HG03095 (cell line): ENCODE measurements at regions not wholly inside any gene's neighbourhood (a gene's known extent, or its start where the extent isn't known, plus 50 kb on each side); places are given as distances from the start of the nearest gene placed in this dataset.

Experiments
- ATAC-seq: cut with Tn5 transposase; IDR thresholded peaks from one replicate; pipeline ENCODE4 v1.9.1; 2021; ENCODE audit warnings: moderate library complexity; ENCODE audit not compliant: unreplicated experiment

DNA sequence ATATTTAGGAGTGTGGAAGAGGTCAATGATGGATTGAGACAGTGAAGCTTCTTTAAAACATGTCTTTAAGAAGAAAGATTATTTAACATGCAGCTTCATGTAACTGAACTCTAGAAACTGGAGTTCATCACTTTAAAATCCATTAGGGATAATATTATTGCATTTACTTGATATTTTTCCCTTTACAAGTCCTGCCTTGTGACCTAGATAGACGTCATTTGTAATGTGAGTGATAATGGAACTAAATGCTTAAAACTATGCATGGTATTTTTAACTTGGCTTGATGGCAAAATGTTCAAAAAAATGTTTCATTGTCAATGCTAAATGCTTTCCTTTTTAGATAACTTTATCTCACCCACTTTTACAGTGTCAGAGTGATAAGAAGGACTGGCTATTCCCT lies 723.7 kb downstream of the RWDD3 start:
- ATAC-seq = no peak

DNA sequence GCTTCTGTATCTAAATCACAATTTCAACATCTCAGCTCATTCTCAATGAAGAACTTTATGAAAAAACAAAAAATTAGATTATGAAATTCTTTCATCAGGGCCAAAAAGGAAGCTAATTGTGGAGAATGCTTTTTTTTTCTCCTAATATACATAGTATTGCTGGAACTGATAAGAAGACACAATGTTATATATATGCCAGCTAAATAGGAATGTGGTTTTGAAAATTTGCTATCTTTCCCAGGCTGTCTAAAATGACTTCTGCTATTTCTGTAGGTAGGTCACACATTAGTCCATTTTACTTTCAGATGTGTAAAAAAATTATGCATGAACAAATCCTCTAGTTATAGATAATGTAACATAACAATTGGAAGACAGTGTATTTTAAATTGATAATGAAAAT lies 732.9 kb downstream of the RWDD3 start:
- no peak for ATAC-seq

DNA sequence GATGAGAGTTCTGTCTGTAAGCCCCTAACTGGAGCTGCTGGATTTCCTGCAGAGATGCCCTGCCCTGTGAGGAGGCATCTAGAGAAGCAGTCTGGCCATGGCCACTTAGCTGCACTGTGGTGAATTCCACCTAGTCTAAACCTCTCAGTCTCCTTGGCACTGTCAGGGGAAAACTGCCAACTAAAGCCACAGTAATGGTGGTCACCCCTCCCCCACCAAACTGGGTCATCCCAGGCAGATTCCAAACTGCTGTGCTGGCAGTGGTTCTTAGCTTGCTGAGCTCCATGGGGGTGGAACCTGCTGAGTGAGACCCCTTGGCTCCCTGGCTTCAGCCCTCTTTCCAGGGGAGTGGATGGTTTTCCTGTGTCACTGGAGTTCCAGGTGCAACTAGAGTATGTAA lies 740.6 kb downstream of the RWDD3 start:
- no peak for ATAC-seq

DNA sequence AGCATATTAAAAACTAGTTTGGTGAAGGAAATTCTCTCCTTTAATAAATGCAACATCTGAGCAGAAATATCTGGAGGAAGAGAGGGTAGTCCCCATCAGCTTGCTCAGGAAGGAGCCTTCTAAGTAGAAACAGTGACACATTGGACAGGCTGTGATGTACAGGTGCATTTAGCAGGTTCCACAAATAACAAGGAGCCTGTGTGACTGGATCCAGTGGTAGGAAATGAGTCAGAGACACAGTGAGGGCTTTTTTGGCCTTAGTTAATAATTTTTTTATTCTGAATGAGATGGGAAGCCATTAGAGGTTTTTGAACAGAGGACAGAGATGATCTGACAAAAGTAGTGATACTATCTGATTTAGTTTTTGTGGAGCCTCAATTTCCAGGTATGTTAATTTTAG lies 738.9 kb upstream of the PTBP2 start:
- ATAC-seq = no peak

DNA sequence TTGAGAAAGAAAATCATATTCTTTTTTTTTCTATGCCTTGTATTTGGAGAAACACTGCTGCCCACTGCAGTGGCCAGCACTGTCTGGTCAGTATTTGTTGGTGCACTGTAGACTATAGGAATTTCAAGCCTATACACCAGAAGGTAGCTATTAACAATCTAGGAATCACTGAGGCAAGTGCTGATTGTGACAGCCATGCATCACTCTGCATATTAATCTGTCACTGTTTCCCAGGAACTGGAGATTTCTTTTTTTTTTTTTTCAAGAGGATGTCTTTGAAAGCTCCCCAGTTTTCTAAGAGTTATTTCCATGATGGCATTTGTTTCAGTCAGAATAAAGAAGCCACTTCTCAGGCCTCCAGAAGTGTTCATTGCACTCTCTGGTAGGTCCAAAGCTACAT lies 737.8 kb upstream of the PTBP2 start:
- no peak for ATAC-seq

DNA sequence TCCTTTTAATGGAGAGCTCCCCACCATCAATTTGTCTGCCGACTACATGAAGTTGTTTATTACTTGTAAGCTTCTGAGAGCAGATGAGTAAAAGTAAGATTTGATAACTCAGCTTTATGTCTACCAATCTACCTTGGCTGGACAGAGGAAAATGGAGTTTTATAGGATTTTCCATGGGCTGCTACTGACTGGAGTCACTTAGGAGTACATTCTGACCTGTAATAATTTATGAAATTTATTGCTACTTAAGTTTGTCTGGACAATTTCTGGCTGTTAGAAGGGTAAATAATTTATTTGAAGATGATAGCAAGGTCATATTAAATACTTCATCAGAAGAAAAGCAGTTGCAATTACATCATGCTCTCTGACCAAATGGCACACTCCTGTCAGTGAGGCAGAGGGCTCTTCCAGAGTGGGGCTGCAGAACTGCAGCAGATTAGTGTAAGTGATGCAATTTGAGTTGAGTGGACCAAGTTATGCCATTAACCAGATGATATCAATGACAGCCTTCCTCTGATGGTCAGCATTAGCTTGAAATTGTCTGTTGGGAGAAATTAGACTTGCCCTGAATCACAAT lies 736.7 kb upstream of the PTBP2 start:
- ATAC-seq = no peak

DNA sequence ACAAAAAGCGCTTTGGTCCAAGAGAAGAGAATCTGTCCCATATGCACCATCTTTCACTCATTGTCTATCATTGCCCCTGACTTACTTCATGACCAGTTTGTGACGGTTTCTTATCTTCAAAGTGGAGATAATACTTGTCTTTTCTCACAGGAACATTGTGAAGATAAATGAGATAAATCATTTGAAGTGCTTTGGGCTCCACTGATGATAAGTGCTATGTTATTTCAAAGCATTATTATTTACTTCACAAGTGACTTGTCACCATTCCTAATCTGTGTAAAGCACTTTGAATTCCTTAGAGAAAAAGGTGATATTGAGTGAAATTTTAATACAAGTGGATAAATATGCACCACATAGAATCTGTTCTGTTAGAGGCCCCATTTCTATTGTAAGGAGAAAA lies 731.6 kb upstream of the PTBP2 start:
- no peak for ATAC-seq

DNA sequence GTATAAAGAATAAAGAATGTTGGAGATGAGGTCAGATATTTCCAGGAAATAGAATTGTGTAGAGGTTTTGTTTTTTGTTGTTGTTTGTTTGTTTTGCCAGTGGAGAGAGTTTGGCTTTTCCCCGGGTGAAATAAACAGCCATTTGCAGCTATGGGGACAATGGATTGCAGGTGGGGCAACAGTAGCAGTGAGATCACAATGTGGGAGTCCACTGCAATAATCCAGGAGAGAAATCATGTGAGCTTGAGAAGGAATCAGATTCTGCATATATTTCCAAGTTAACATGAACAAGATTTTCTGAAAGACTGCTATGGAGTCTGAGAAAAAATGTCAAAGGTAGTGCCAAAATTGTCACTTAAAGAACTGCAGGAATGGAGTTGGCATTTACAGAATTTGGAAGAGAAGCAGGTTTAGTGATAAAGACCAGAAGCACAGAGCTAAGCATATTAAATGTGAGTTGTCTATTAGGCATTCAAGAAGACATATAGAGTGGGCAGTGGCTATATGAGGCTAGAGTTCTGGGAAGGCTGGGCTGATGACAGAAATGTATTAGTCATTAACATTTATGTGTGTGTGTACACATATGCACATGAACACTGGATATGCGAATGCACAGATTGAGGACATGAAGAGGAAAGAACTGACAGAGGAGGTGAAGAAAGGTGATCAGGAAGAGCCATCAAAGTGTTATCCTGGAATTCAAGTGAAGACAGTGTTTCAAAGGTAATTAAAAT lies 729.6 kb upstream of the PTBP2 start:
- no peak for ATAC-seq

DNA sequence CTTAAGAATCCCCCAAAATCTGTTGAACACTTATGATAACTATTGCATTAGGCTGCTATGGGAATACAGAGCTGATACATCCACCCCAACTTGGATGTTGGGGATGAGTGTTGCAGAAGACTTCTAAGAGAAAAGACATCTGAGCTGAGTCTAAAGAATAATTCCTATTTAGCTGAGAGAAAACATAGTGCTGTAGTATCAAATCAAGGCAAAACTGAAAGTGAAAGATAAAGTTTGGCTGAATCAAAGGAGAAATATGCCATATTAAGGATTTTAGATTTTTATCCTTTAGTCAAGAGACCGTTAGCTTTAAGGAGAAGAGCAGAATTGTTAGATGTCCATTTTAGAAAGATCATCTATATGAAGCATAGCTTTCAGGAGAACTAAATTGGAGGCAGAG lies 726.9 kb upstream of the PTBP2 start:
- ATAC-seq = no peak

DNA sequence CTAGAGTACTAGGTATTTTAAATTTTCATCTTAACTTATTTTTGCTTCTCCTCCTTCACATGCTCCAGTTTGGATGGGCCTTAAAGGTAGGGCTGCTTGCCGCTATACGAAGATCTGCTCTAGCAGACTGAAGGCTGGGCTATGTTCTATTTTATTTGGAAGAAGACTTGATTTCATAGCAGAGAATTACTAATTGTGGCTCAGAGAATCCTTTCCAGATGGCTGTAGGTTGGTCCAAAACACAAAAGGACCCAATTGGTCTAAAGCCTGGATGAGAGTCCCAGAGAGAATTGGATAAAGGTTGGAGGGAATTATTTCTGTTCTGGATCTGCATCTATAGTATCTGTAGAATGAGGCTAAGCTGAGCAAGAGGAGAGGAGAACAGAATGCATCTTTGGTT lies 719.4 kb upstream of the PTBP2 start:
- no peak for ATAC-seq

DNA sequence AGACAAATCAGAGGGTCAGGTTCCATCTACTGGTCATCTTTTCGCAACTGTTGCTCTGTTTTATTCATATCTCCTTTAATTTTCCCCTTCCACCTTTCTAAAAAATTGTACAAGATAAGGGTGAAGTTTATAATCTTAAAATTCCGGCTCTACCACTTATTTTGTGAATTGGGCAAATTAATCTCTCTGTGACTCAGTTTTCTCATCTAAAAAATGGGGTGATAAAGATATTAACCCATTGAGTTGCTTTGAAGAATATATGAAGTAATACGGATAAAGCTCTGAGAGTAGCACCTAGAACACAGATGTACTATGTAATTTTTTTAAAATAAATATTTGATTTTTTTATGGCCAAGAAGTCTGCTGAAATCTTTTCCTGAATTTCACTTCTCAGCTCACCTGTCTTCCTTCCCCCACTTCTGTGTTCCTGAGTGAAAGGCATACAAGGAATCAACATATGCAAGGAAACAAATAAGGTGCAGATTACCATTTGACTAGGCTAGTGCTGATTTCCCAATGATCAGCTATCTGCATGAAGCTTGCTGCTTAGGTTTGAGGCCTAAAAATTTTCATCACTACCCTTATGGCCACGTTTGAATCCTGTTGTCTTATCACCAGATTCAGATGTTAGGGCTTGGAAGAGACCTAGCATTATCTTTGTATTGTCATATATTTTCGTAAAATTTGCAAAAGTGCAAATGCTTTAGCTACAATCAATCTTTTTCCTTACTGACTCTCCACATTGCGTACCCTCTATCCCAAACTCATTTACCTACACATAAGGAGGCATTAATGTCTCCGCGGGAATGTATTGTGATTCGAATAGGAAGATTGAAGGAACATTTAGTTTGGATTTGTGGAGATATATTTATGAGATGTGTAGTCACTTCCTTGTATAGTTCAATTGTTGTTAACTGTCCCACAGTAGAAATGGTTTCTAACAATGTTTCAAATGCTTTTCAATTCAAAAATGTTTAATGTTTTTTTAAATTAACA lies 718.3 kb upstream of the PTBP2 start:
- no peak for ATAC-seq

DNA sequence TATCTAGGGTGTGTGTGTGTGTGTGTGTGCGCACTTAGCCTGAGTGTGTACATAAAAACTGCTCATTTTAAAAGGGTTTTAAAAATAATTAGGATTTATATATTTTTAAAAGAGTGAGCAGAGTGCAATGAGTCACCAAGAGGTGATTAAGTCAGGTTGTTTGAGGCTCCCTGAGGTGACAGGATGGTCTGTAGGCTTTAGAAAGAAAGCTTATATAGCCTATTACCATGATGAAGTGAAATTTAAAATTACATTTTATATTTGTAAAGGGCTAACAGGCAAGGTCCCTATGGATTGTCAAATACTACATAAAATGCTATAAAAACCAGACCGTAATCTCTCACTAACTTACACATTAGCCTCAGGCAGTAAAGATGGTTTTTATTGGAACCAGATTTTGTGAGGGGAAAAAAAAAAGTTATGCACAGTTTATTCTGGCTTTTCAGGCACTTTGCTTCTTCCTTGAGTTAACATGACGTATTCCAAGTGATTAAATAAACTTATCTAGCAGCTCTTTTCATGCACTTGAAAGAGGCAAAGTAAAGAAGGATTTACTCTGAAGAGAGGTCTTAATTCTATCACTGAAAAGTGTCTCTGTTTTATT lies 711.7 kb upstream of the PTBP2 start:
- no peak for ATAC-seq

DNA sequence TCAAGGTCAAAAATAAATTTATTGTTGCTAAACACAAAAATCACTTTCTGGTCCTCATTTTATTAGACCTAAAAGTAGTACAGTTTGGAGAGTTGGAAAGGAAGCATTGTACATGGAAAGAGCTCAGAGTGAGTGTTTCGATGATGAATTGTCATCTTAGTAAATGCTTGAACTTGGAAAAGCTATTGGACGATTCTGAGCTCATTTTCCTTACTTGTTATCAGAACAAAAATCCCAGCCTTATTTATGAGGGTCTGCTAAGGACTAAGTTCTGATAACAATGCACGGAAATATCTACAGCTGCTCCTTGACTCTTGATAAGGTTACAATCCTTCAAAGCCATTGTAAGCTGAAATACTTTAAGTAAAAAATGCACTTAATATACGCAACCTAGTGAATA lies 710.0 kb upstream of the PTBP2 start:
- ATAC-seq = no peak

DNA sequence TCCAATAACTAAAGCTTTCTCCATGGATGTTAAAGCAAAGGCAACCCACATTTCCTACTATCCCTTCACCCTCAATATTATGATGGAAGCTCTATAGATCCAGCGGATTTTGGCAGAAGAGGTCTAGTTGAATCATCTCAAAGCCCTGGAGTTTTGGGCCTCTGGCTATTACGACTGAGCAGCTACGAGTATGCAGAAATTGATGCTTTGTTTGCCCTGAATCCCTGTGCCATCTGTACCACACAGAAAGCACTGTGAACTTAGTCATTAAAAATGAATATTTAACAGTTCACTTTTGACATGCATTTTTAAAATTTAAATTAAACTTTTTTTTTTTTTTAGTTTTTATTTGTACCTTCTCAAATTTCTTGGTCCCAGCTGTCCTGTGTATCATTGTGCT lies 705.4 kb upstream of the PTBP2 start:
- ATAC-seq = no peak

DNA sequence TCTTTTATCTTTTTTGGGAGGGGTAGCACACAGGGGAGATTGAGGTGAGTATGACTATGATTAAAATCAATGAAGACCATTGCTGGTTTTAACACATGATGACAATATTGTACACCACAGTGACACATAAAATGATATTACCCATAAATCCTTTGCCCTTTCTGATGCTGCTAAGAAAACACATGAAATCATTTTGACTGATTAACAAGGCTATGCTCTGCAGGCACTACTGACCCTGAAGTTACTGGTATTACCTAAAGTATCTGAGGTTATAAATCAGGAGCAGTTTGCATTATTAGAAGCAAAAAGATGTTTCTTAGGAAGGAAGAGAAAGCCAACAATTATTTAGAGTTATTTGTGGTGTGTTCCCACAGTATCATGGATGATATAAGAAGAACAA lies 701.2 kb upstream of the PTBP2 start:
- no peak for ATAC-seq

DNA sequence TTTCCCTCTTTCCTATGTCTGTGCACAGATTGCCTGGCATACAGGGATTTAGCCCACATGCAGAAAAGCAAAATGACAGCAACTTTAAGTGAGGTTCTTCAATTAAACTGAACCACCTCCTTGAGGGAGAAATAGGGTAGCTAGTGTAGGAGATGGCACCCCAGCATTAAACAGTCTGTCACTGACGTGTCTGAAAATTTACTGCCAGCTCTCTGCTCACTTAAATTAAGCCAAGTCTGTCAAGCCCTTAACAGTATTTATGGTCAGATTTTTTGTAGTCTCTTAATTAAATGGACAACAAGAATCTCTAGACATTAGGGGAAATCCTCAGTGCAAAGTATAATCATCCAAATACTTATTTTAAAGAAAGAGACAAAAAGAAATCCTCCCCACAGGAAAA lies 696.5 kb upstream of the PTBP2 start:
- ATAC-seq = no peak

DNA sequence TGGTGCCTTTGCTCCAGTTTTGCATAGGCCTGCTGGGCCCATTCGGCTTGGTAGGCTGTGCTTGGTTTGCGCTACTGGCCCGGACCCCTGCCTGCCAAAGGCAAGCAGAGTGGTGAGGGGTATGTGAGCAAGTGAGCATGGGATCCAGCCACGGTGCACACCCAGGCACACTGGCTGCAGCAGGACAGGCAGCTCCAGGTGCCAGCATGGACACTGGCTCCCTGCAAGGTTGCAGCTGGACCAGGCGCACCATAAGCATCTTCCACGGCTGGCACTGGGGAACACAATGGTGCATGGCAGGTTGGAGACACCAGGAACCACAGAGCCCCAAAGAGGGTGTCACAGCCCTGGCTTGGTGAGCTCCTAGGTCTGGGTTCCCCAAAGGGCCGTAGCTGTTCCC lies 693.5 kb upstream of the PTBP2 start:
- no peak for ATAC-seq

DNA sequence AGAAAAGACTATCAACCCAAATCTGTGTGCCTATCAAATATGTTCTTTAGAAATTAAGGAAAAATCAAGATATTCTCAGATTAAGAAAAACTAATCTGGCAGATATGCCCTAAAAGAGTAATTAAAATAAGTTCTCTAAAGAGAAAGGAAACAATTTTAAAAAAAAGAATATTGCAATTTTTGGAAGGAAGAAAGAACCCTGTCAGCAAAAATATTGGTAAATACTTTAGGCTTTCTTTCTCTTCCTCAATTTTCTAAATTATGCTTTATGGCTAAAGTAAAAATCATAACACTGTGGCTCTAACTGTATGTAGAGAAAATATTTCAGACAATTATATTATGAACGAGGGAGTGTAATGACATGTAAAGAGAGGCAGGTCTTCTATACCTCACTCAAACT lies 691.3 kb upstream of the PTBP2 start:
- ATAC-seq = no peak

DNA sequence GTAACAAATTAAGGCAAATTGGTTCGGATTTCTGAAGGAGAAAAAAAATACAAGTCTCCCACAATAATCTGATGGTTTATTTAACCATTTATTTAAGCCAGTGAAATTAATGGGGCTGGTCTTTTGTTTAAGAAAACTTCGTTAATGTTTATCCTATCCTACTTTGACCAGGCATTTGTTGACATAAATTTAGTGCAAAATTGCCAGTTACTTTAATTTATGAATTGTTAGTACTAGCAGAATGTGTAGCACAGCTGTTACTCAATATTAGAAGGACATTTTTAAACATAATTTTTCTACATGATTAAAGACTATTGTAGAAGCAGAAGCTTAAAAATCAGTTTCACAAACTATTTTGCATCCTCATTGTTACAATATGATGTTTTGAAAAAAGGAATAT lies 687.6 kb upstream of the PTBP2 start:
- ATAC-seq = no peak

DNA sequence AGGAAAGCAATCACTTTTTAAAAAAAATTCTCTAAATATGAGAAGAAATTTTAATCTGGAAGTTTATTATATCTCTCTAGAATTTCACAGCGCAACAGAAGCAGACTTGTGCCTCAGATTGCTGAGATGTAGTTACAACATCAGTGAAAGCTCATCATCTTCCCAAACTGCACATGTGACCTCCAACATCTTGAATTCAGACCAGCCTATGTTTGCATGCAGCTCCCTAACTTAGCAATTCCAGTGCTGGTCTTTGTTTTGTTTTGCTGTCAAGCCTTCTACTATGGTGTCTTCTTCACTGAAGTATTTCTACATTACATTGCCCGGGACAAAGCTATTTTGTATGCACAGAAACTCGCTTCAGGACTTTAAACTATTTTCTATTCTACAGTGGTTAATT lies 684.8 kb upstream of the PTBP2 start:
- ATAC-seq = no peak

DNA sequence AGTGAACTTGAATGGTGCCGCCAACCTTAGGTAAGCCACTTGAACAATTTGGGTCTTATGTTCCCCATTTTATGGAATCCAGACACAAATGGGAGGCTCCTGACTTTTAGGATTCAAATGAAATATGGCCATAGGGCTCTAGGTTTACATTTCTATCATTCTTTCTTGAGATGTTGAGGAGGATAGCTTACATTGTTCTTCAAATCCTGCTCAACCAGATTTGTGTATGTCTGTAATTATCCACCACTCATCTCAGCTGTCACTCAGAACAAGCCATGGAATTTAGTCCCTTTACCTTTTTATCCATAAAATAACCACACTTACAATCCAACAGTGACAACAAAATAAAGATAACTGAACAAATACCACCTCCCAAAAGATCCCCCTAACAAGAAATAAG lies 682.9 kb upstream of the PTBP2 start:
- no peak for ATAC-seq

DNA sequence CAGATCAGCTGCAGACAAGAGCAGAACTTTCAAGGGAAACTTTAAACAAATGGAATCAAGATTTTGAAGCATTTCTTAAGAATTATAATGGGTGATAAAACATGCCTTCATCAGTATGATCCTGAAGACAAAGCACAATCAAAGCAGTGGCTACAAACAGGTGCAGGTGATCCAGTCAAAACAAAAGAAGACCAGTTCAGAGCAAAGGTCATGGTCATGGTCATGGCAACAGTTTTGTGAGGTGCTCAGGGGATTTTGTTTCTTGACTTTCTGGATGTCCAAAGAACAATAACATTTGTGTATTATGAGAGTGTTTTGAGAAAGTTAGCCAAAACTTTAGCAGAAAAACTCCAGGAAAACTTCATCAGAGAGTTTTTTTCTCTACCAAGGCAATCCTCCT lies 681.7 kb upstream of the PTBP2 start:
- no peak for ATAC-seq
